ENCODE measurements at regions not wholly inside any gene's neighbourhood (a gene's known extent, or its start where the extent isn't known, plus 50 kb on each side); places are given as distances from the start of the nearest gene placed in this dataset.

DNA sequence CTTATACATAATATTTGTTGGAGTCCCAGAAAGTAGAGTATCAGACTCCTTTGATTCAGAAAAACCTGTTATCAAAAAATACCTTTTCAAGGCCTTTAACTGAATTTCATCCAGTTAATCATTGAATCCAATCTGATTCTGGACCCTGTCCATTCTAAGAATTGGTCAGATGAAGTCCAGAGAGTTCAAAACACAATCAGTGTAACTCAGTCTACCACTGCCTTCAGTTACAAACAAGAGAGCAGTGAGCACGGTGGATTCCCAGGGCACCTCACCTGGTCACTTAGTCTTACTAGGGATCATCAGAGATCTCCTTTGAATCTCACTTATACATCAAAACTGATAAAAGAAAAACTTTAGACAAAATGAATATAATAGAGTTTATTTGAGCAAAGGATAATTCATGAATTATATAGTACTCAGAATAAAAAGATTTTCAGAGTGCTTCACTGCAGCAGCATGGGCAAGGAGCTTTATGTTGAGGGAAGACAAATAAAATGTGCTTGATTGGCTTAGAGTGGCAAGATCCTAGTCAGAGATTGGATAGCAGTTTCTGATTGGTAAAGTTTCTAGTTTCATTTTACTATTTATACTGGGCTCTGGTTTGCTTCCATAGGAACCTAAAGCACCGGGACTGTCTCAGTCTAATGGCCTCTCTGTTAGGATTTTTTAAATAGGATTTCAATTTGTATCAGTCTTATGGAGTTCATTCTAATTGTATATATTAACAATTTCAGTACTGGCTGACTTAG is 474.9 kb upstream of the GOLIM4 start:
- no peak for DNase-seq

- no peak for DNase-seq
Measured at GRCh38 chr3:168558728-168559411, 463.1 kb upstream of the GOLIM4 start.

- no peak for DNase-seq
Measured at GRCh38 chr3:168552251-168552650, 456.5 kb upstream of the GOLIM4 start.

DNA sequence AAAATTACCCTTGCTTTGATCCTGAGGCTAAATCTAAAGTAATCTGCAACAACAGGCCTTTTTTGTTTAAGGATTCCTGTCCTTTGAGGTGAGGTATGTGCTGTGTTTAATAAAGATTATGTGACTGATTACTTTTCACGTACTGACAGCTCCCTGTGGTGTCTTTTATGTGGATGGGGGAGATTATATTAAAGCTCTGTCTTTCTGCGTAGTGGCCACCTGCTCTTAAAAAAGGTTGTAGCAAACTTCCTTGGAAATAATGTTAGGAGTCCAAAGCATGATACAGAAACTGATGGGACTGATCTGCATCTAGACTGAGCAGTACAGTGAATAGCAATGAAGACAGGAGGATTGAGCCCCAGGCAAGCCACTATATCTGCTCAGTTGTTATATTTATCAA is 453.0 kb upstream of the GOLIM4 start:
- DNase-seq, result peak; percentile 64

DNA sequence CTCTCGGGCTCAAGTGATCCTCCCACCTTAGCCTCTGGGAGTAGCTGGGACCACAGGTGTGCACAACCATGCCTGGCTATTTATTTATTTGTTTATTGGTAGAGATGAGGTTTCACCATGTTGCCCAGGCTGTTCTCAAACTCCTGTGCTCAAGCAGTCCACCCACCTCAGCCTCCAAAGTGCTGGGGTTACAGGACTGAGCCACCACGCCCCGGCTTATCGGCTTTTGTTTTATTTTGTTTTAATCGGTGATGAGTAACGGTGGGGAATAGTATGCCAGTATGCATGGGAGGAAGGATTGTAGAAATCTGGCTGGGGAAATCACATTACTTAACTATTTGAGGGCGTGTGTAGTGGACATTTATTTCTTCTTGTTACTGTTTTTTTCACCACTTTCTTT is 451.0 kb upstream of the GOLIM4 start:
- peak; percentile 39 for DNase-seq

GRCh38 chr3:168545591-168545990 is 449.9 kb upstream of the GOLIM4 start:
- peak; percentile 25 for DNase-seq

GRCh38 chr3:168544097-168544957 is 448.6 kb upstream of the GOLIM4 start:
- DNase-seq, result peak; percentile 95

GRCh38 chr3:168540726-168541125 is 445.0 kb upstream of the GOLIM4 start:
- no peak for DNase-seq

DNA sequence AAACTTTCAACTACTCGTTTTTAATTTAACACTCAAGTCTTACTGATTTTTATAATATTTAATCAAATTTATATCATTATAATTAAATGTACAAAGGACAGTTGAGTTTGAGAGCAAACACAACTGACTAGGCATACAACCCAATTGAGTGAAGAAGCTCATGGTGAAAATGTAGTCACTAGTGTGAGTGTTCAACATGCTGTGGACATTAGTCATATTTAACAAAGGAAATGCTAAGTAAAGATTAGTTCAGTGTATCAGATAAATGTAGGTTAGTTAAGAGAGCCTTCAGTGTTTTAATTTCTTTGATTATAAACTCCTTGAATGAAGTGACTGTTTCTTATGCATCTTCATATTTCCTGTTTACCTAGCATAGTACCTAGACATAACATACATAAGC is 444.2 kb upstream of the GOLIM4 start:
- DNase-seq, result no peak

- peak; percentile 28 for DNase-seq
Measured at GRCh38 chr3:168534761-168535160, 439.0 kb upstream of the GOLIM4 start.

DNA sequence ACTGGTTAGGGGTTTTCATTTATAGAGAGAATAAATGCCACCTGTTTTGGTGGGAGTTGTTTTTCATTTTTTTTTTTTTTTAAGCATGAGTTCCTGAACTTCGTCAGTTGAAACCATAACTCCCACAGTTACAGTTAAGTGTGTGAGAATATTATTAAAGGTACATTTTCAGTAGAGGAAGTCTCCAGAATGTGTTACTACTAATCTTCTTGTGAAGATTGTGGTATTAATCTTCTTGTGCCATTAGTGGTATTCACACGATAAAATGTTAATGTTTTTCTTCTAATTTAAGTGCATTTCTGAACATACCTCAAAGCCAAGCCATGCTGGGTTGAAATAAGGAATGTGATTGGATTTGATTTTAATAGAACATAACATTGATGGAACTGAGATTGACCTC is 437.9 kb upstream of the GOLIM4 start:
- no peak for DNase-seq

GRCh38 chr3:168532135-168532534 is 436.4 kb upstream of the GOLIM4 start:
- no peak for DNase-seq

DNA sequence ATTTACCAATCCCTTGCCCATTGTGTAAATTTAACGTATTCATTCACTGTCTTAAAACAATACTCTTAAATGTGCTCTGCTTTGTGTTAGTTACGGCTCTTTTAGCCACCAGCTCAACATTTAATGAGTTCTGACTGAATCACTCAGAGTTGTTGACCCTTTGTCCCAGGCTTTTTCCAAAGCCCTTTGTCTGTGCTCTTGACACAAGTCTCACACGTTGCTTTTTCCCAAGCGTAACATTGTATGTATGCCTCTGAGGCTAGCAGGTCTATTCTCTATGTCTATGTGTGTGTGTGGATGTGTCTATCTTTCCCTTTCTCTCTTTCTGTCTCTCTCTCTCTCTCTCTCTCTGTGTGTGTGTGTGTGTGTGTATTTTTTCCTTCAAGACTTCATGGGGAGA is 435.4 kb upstream of the GOLIM4 start:
- no peak for DNase-seq

DNA sequence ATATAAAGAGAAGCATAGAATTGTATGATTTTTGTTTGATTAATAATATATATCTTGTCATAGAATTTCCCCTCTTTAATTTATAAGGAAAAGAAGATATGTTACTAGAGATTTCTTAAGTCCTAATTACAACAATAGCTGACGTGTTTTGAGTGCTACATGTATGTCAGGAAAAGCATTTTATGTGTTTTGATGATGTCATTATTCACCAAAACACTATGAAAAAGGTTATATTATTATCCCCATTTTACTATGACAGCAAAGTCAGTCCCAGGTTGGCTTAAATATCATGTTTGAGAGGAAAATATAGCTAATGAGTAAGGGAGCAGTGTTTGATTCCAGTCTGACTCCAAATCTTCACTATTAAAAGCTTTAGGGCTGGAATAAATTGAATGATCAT is 428.4 kb upstream of the GOLIM4 start:
- DNase-seq, result no peak

DNA sequence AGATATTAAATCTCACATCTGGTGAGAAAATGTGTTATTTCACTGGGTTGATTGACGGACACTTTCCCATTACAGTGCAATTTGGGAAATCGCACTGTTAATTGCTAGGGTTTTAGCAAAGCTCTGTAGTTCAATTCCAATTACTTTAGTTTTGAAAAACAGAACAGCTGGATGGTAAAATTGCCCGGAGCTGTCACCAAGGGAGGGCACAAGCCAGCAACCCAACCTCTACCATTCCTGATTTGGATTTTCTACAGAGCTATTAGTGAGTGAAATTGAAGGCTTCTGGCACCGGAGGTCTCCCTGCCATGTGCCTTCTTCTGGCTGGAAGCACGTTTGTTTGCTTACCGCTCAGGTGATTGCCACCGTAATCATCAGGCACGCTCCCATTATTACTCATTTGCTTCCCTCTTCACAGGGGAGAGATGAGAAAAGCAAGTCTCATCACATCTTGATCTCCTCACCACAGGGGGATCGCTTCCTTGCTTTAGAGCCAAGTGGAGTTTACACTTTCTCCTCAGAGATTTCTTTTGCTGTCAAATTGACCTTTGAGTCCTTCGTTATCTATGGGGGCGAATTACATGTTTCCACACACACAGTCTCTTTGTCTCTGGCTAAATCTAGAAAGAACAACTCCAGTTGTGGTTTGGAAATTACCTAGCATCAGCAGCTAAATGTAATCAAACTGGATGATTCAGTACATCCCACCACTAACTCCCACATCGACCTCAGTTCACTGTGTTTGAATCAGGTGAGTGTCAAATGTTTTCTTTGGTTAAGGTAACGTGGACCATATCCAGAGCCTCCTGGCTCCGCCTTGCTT is 421.7 kb upstream of the GOLIM4 start:
- no peak for DNase-seq

GRCh38 chr3:168514252-168514651 is 418.5 kb upstream of the GOLIM4 start:
- DNase-seq, result peak; percentile 53

- DNase-seq, result peak; percentile 9
Measured at GRCh38 chr3:168512802-168513201, 417.1 kb upstream of the GOLIM4 start.

DNA sequence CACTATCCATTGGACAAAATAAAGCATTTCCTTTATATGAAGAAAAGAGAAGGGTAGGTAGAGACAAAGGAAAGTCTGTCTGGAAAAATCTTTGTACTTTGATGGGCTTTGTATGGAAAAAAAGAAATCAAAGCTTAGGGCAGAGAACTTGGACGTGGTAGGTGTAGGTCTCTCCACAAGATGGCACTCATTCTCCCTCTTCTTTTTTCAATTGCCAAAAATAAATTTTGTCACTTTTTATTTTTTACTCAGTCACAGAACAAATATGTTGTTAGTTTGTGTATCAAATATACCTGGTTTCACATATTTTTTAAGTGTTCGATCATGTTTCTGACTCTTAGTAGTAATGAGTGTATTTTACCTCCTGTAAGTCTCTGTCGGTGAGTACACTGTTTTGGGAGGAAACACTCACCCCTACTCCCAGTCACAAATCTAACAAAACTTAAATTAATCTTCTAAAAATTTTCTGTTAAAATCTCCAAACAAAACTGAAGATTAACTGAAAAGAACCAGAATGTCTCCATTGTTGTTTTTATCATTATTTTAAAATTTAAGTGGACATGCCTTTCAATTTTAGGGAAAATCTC is 415.8 kb upstream of the GOLIM4 start:
- DNase-seq, result peak; percentile 50

DNA sequence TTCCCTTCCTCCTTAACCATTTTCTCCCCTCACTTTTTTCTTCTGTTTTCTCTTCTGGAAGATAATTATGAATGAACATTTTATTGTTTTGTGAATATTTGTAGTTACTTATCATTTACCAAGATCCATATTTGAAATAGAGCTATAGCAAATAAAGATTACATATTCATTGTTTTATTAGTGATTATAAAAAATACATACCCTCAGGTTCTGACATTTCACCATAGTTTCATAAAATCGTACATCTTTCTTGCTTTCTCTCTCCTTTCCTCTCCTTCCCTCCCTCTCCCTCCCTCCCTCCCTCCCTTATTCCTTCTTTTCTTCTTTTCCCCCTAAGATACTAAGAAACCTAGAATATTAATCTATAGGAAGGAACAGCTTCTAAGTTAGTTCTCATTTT is 410.9 kb upstream of the GOLIM4 start:
- DNase-seq, result no peak

DNA sequence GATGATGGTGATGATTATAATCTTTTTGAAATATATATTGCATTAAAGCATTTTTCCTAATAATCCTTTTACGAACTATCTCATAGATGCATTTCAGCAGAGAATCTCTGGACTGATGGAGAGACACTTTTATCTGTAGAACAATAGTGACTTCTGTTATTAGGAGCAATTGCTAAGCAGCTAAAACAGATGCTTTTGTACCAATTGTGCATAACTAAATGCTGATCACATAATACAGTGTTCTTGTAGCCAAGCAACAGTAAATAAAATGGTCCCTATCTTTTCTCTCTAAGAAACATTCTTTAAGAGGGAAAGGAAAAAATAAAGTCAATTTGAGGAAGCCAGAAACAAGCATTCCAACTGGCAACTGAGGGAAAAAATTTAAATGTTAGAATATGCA is 405.8 kb upstream of the GOLIM4 start:
- DNase-seq, result no peak

- no peak for DNase-seq
Measured at GRCh38 chr3:168498194-168498593, 402.5 kb upstream of the GOLIM4 start.

GRCh38 chr3:168497741-168498140 is 402.0 kb upstream of the GOLIM4 start:
- DNase-seq, result no peak
